Mucosa of descending colon (tissue), 3 donors: ENCODE measurements at regions not wholly inside any gene's neighbourhood (a gene's known extent, or its start where the extent isn't known, plus 50 kb on each side); places are given as distances from the start of the nearest gene placed in this dataset.
A peak's percentile ranks its signal among the peaks of the same experiment; 100 is the strongest.

Experiments
- ATAC-seq: fragments of 200-7000 bp; cut with Tn5 transposase; one replicate; pipeline ENCODE4 v1.9.1; 2020; ENCODE audit warnings: mild to moderate bottlenecking, moderate library complexity
- DNase-seq, 3 donors: peaks; one replicate each; pipeline ENCODE4 v3.0.0-alpha.2; 2020
- H3K36me3 ChIP-seq: fragments of 200-600 bp; one replicate; pipeline ENCODE4 v1.8.0; 2021; ENCODE audit warnings: low read depth, mild to moderate bottlenecking
- H3K4me1 ChIP-seq: fragments of 200-600 bp; one replicate; pipeline ENCODE4 v1.8.0; 2021; ENCODE audit warnings: low read depth, mild to moderate bottlenecking
- H3K4me3 ChIP-seq: fragments of 200-600 bp; one replicate; pipeline ENCODE4 v1.8.0; 2021; ENCODE audit warnings: mild to moderate bottlenecking
- H3K9me3 ChIP-seq: fragments of 200-600 bp; one replicate; pipeline ENCODE4 v1.8.0; 2021; ENCODE audit warnings: mild to moderate bottlenecking
- CTCF ChIP-seq: fragments of 200-600 bp; IDR thresholded peaks from one replicate; pipeline ENCODE4 v1.8.0; 2022; ENCODE audit warnings: antibody characterized with exemption, mild to moderate bottlenecking
- intact Hi-C, 2 donors: fragments of 100-400 bp; cut with DNase I in 1 of 2; cut with micrococcal nuclease in 1 of 2; formaldehyde crosslinking; loops; one replicate each; pipeline versions ENCODE4 v1.11.0 to v1.11.1; 2022; cut with DNase I, micrococcal nuclease
- donor health status: DM: no; HTN: no; CAD: no; lungs with moderate emphysema.
- donor health status: DM: no; HTN: no; CAD: no.
- donor health status: DM: no; HTN: yes; CAD: no.

- peaks cover 30% of the 10 kb centered on the region for H3K4me1 ChIP-seq
- DNase-seq, result peak; percentile 82 to 91 (median 90)
These were observed 148.0 kb upstream of the TBL1XR1 start for GRCh38 chr3:177345049-177345972.

GRCh38 chr3:177345973-177346503, 148.8 kb upstream of the TBL1XR1 start:
- no peak for ATAC-seq
- intact Hi-C loops, result no loop called here
- no peaks in the 10 kb centered on the region for H3K36me3 ChIP-seq
- H3K4me3 ChIP-seq, result no peak overlapping the region
- no peak for DNase-seq
- TF ChIP-seq CTCF, result no peak
- no peaks in the 10 kb centered on the region for H3K9me3 ChIP-seq
- H3K4me1 ChIP-seq, result peaks cover 34% of the 10 kb centered on the region

More at GRCh38 chr3:177345049-177345972, 148.0 kb upstream of the TBL1XR1 start:
- Histone ChIP-seq H3K9me3 (no peaks in the 10 kb centered on the region), H3K4me3 (no peak overlapping the region), H3K36me3 (no peaks in the 10 kb centered on the region)
- ATAC-seq, result peak; percentile 98
- intact Hi-C loops, result no loop called here
- no peak for TF ChIP-seq CTCF

- intact Hi-C loops, result no loop called here
These were observed 149.6 kb upstream of the TBL1XR1 start for GRCh38 chr3:177346878-177347277.

GRCh38 chr3:177347611-177348010, 150.3 kb upstream of the TBL1XR1 start:
- Histone ChIP-seq H3K4me3 (no peak overlapping the region), H3K9me3 (no peaks in the 10 kb centered on the region), H3K4me1 (peaks cover 41% of the 10 kb centered on the region), H3K36me3 (no peaks in the 10 kb centered on the region)
- no peak for DNase-seq
- no peak for ATAC-seq
- TF ChIP-seq CTCF, result no peak
- intact Hi-C loops, result no loop called here

More at GRCh38 chr3:177346878-177347277, 149.6 kb upstream of the TBL1XR1 start:
- no peaks in the 10 kb centered on the region for H3K36me3 ChIP-seq
- no peak for TF ChIP-seq CTCF
- ATAC-seq, result no peak
- peaks cover 41% of the 10 kb centered on the region for H3K4me1 ChIP-seq
- no peak for DNase-seq
- H3K4me3 ChIP-seq, result no peak overlapping the region
- no peaks in the 10 kb centered on the region for H3K9me3 ChIP-seq

- TF ChIP-seq CTCF, result no peak
- no peak for DNase-seq
- intact Hi-C loops, result no loop called here
- ATAC-seq, result no peak
- Histone ChIP-seq H3K4me1 (peaks cover 31% of the 10 kb centered on the region), H3K36me3 (no peaks in the 10 kb centered on the region), H3K4me3 (no peak overlapping the region), H3K9me3 (no peaks in the 10 kb centered on the region)
These were observed 151.7 kb upstream of the TBL1XR1 start for GRCh38 chr3:177348974-177349373.
